ENCODE measurements at regions not wholly inside any gene's neighbourhood (a gene's known extent, or its start where the extent isn't known, plus 50 kb on each side); places are given as distances from the start of the nearest gene placed in this dataset.

GRCh38 chr5:159507055-159507454, 176.8 kb upstream of the IL12B start:
- TF ChIP-seq CTCF (IDR thresholded peaks at IDR 0.05 in 8 of 11, conservative IDR thresholded peaks at IDR 0.05 in 3 of 11): no peak
- TF ChIP-seq POLR2A (IDR thresholded peaks at IDR 0.05): no peak
